Prostate gland (tissue), 2 donors: ENCODE measurements at regions not wholly inside any gene's neighbourhood (a gene's known extent, or its start where the extent isn't known, plus 50 kb on each side); places are given as distances from the start of the nearest gene placed in this dataset.
"Not testable (repeated sequence)": the region's sequence is repeated elsewhere in the genome, so short reads cannot be mapped to it uniquely, and the experiment has no call there.

Experiments
- DNase-seq: peaks from one replicate; pipeline ENCODE4 v3.0.0-alpha.2; 2019; ENCODE audit warnings: low spot score
- H3K27ac ChIP-seq, 2 donors: fragments of 200-600 bp; sonication (generic); 2 replicates each; pipeline ENCODE4 v1.5.1; 2017 to 2019
- H3K27me3 ChIP-seq: fragments of 200-600 bp; sonication (generic); replicated peaks from 2 replicates; pipeline ENCODE4 v1.5.1; 2019; ENCODE audit not compliant: insufficient read depth
- H3K36me3 ChIP-seq, 2 donors: fragments of 200-600 bp; sonication (generic); 1 replicate in 1 of 2; 2 replicates in 1 of 2; pipeline versions ENCODE4 v1.5.1 to v1.8.1; 2017 to 2019
- H3K4me1 ChIP-seq: fragments of 200-600 bp; sonication (generic); replicated peaks from 2 replicates; pipeline ENCODE4 v1.5.1; 2019
- H3K4me3 ChIP-seq, 2 donors: fragments of 200-600 bp; sonication (generic); 2 replicates each; pipeline ENCODE4 v1.5.1; 2017 to 2019
- H3K9me3 ChIP-seq: fragments of 200-600 bp; sonication (generic); 2 replicates; pipeline ENCODE4 v1.5.1; 2017
- CTCF ChIP-seq, 4 experiments: fragments of 200-600 bp in 2 of 4; fragments of 450-650 bp in 2 of 4; sonication (generic) in 2 of 4; IDR thresholded peaks; 1 replicate in 3 of 4; 2 replicates in 1 of 4; pipeline ENCODE4 v1.5.1; 2016 to 2019; ENCODE audit warnings: antibody characterized with exemption in 4 of 4, mild to moderate bottlenecking in 2 of 4, moderate library complexity in 2 of 4
- POLR2A ChIP-seq: fragments of 450-650 bp; IDR thresholded peaks from one replicate; pipeline ENCODE4 v1.6.1; 2016; ENCODE audit warnings: antibody characterized with exemption, mild to moderate bottlenecking
- POLR2AphosphoS5 ChIP-seq: sonication (generic); formaldehyde crosslinking; IDR thresholded peaks from one replicate; pipeline ENCODE4 v1.6.1; 2017; ENCODE audit warnings: antibody characterized with exemption
- WGBS: methylation state at CpG from one replicate; pipeline ENCODE4 v1.1.5; 2018; 5-methylcytosine and 5-hydroxymethylcytosine counted together
- intact Hi-C: fragments of 100-400 bp; cut with DNase I; formaldehyde crosslinking; loops from one replicate; pipeline ENCODE4 v1.14.2; 2022

GRCh38 chrX:68978655-68979054 lies 149.8 kb downstream of the EFNB1 start:
- H3K36me3 ChIP-seq, result no peaks in the 10 kb centered on the region
- WGBS, result 29% methylated on average over 1 of the region's 1 CpG
- no peaks in the 10 kb centered on the region for H3K4me1 ChIP-seq
- no peaks in the 10 kb centered on the region for H3K27me3 ChIP-seq
- no peak for DNase-seq
- no peaks in the 10 kb centered on the region for H3K9me3 ChIP-seq
- intact Hi-C loops, result no loop called here
- H3K27ac ChIP-seq, result no peak overlapping the region
- H3K4me3 ChIP-seq, result no peak overlapping the region
- TF ChIP-seq CTCF (IDR thresholded peaks at IDR 0.05), result no peak
- no peak for TF ChIP-seq POLR2AphosphoS5
- TF ChIP-seq POLR2A, result no peak

GRCh38 chrX:68978255-68978654 lies 149.4 kb downstream of the EFNB1 start:
- H3K4me1 ChIP-seq, result no peaks in the 10 kb centered on the region
- no peak overlapping the region for H3K27ac ChIP-seq
- H3K36me3 ChIP-seq, result no peaks in the 10 kb centered on the region
- no peak for TF ChIP-seq CTCF (IDR thresholded peaks at IDR 0.05)
- no peak for TF ChIP-seq POLR2A
- TF ChIP-seq POLR2AphosphoS5, result no peak
- intact Hi-C loops, result no loop called here
- no peaks in the 10 kb centered on the region for H3K27me3 ChIP-seq
- peak; percentile 17 for DNase-seq
- 25% methylated on average over 7 of the region's 7 CpGs for WGBS
- H3K4me3 ChIP-seq, result no peak overlapping the region
- no peaks in the 10 kb centered on the region for H3K9me3 ChIP-seq

GRCh38 chrX:68953331-68953730 lies 124.5 kb downstream of the EFNB1 start:
- no peak for DNase-seq
- H3K4me1 ChIP-seq, result no peaks in the 10 kb centered on the region
- intact Hi-C loops, result no loop called here
- no peaks in the 10 kb centered on the region for H3K9me3 ChIP-seq
- no peak overlapping the region for H3K27ac ChIP-seq
- TF ChIP-seq POLR2A (no peak), CTCF (IDR thresholded peaks at IDR 0.05) (no peak), POLR2AphosphoS5 (no peak)
- no peaks in the 10 kb centered on the region for H3K27me3 ChIP-seq
- 97% methylated on average over 6 of the region's 6 CpGs for WGBS
- no peak overlapping the region for H3K4me3 ChIP-seq
- H3K36me3 ChIP-seq, result no peaks in the 10 kb centered on the region

- H3K4me1 ChIP-seq, DNase-seq, H3K27ac ChIP-seq, H3K27me3 ChIP-seq, H3K36me3 ChIP-seq, H3K4me3 ChIP-seq, H3K9me3 ChIP-seq, intact Hi-C loops: not testable (repeated sequence)
- 100% methylated on average over 12 of the region's 32 CpGs for WGBS
Measured at GRCh38 chrX:68951942-68952619, 123.3 kb downstream of the EFNB1 start.

- Histone ChIP-seq H3K4me3 (no peak overlapping the region), H3K27ac (no peak overlapping the region), H3K4me1 (no peaks in the 10 kb centered on the region), H3K9me3 (no peaks in the 10 kb centered on the region), H3K27me3 (no peaks in the 10 kb centered on the region), H3K36me3 (no peaks in the 10 kb centered on the region)
- TF ChIP-seq CTCF (IDR thresholded peaks at IDR 0.05), result no peak
- no peak for TF ChIP-seq POLR2A
- no peak for TF ChIP-seq POLR2AphosphoS5
- 44% methylated on average over 2 of the region's 2 CpGs for WGBS
- no peak for DNase-seq
- intact Hi-C loops, result no loop called here
Measured at GRCh38 chrX:68950937-68951336, 122.1 kb downstream of the EFNB1 start.
